HL-60 (cell line): ENCODE measurements at regions not wholly inside any gene's neighbourhood (a gene's known extent, or its start where the extent isn't known, plus 50 kb on each side); places are given as distances from the start of the nearest gene placed in this dataset.

Experiments used
- DNase-seq, 2 experiments: peaks; one replicate each; pipeline ENCODE4 v3.0.0-alpha.2; 2010 to 2020; ENCODE audit warnings: low read depth in 1 of 2, low spot score in 1 of 2
- H3K27ac ChIP-seq: fragments of 250-450 bp; sonication (Bioruptor Pico); replicated peaks from 2 replicates; pipeline ENCODE4 v1.5.1; 2020; ENCODE audit warnings: mild to moderate bottlenecking, moderate library complexity
- H3K27me3 ChIP-seq: fragments of 250-450 bp; sonication (Bioruptor Pico); 2 replicates; pipeline ENCODE4 v1.5.1; 2021; ENCODE audit warnings: mild to moderate bottlenecking, moderate library complexity; ENCODE audit not compliant: insufficient read depth, poor library complexity, severe bottlenecking
- H3K4me3 ChIP-seq: replicated peaks from 2 replicates; pipeline ENCODE4 v1.5.1; 2011; ENCODE audit warnings: mild to moderate bottlenecking, control low read depth, low read length; ENCODE audit not compliant: insufficient read depth
- GABPA ChIP-seq: IDR thresholded peaks from 2 replicates; pipeline ENCODE4 v1.6.1; 2012; ENCODE audit warnings: low read depth
- POLR2AphosphoS5 ChIP-seq: IDR thresholded peaks from 2 replicates; pipeline ENCODE4 v1.6.1; 2012; ENCODE audit warnings: low read depth
- SPI1 ChIP-seq: IDR thresholded peaks from 2 replicates; pipeline ENCODE4 v1.6.1; 2012; ENCODE audit warnings: low read depth, mild to moderate bottlenecking, borderline replicate concordance
- TF ChIP-seq, protein P1 (sequence below): IDR thresholded peaks from one replicate; pipeline ENCODE4 v1.5.1; 2011; ENCODE audit warnings: low read length, control low read depth, inconsistent platforms; ENCODE audit not compliant: insufficient read depth
- TF ChIP-seq, protein P2 (sequence below): IDR thresholded peaks from 2 replicates; pipeline ENCODE4 v1.6.1; 2012; ENCODE audit warnings: low read depth; ENCODE audit not compliant: insufficient replicate concordance

DNA sequence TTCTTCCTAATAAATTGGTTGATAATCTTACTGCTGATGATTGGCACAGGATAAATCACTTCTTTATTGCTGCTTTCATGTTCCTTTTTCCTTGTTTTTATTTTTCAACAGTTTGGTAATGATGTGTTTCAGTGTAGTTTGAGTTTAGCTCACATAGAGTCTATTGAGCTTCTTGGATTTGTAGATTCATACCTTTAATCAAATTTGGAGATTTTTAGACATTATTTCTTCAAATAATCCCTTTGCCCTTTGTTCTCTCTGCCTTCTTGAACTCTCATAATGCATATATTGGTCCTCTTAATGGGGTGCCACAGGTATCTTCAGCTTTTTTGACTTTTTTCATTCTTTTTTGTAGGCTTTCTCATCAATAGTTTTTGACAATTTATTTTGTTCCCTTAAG, 275.3 kb downstream of the TLE4 start:
- Histone ChIP-seq H3K27ac (no peak overlapping the region), H3K4me3 (no peak overlapping the region), H3K27me3 (no peaks in the 10 kb centered on the region)
- no peak for DNase-seq
- TF ChIP-seq, protein P1, sequence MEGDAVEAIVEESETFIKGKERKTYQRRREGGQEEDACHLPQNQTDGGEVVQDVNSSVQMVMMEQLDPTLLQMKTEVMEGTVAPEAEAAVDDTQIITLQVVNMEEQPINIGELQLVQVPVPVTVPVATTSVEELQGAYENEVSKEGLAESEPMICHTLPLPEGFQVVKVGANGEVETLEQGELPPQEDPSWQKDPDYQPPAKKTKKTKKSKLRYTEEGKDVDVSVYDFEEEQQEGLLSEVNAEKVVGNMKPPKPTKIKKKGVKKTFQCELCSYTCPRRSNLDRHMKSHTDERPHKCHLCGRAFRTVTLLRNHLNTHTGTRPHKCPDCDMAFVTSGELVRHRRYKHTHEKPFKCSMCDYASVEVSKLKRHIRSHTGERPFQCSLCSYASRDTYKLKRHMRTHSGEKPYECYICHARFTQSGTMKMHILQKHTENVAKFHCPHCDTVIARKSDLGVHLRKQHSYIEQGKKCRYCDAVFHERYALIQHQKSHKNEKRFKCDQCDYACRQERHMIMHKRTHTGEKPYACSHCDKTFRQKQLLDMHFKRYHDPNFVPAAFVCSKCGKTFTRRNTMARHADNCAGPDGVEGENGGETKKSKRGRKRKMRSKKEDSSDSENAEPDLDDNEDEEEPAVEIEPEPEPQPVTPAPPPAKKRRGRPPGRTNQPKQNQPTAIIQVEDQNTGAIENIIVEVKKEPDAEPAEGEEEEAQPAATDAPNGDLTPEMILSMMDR = no peak
- TF ChIP-seq POLR2AphosphoS5 (no peak), SPI1 (no peak), GABPA (no peak)
- TF ChIP-seq, protein P2, sequence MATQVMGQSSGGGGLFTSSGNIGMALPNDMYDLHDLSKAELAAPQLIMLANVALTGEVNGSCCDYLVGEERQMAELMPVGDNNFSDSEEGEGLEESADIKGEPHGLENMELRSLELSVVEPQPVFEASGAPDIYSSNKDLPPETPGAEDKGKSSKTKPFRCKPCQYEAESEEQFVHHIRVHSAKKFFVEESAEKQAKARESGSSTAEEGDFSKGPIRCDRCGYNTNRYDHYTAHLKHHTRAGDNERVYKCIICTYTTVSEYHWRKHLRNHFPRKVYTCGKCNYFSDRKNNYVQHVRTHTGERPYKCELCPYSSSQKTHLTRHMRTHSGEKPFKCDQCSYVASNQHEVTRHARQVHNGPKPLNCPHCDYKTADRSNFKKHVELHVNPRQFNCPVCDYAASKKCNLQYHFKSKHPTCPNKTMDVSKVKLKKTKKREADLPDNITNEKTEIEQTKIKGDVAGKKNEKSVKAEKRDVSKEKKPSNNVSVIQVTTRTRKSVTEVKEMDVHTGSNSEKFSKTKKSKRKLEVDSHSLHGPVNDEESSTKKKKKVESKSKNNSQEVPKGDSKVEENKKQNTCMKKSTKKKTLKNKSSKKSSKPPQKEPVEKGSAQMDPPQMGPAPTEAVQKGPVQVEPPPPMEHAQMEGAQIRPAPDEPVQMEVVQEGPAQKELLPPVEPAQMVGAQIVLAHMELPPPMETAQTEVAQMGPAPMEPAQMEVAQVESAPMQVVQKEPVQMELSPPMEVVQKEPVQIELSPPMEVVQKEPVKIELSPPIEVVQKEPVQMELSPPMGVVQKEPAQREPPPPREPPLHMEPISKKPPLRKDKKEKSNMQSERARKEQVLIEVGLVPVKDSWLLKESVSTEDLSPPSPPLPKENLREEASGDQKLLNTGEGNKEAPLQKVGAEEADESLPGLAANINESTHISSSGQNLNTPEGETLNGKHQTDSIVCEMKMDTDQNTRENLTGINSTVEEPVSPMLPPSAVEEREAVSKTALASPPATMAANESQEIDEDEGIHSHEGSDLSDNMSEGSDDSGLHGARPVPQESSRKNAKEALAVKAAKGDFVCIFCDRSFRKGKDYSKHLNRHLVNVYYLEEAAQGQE = no peak

DNA sequence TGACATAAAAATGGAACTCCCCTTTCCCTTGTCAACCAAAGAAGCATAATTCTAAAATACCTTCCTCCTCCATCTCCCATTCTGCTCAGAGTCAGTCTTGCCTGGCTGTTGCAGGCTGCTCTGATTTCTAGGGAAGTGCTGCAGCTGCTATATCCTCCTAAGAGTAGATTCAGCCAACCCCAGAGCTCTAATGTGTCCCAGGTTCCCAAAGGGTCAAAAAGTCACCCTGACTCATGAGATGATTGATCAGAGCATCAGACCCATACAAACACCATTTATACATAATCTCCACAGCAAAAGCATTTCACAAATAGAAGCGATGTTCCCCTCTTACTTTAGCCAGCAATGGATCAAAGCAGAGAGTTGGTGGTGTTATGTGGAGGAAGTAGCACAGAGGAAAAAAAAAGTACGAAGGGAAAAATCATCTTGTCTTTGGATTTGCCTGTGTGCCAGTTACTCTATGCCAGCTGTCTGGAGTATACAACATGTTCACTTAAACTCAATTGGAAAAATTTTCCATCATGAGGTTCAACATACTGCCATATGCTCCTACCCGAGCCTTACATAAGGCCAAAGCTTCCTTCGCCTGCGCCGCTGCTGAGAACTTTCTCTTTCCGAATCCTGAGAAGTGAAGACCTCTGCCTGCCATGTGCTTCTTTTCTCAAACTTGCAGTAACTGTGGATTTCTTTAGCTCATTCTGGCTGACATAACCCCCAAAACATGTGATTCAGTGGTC, 258.0 kb downstream of the TLE4 start:
- Histone ChIP-seq H3K27me3 (no peaks in the 10 kb centered on the region), H3K4me3 (no peak overlapping the region), H3K27ac (no peak overlapping the region)
- DNase-seq = no peak
- TF ChIP-seq, protein P2 = no peak
- TF ChIP-seq GABPA = no peak
- TF ChIP-seq SPI1 = no peak
- TF ChIP-seq, protein P1 = no peak
- TF ChIP-seq POLR2AphosphoS5 = no peak

DNA sequence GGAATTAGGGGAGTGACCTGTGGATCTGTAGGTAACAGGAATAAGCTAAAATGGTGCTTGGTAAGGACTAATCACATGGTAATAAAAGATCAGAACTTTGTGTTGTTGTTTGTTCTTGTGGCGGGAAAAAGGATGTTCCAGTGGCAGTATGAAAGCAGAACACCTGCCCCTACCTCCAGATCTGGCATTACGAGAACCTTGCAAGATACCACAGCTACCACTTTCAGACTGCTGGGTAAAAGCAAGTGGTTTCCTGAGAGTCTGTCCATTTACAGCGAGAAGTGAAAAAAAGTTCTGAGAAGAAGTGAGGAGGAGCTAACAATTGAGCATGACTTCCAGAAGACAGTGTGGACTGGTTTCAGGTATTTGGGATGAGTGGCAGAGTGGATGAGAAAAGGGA, 252.5 kb downstream of the TLE4 start:
- Histone ChIP-seq H3K4me3 (no peak overlapping the region), H3K27ac (no peak overlapping the region), H3K27me3 (no peaks in the 10 kb centered on the region)
- DNase-seq = no peak
- no peak for TF ChIP-seq POLR2AphosphoS5
- TF ChIP-seq, protein P2 = no peak
- TF ChIP-seq SPI1 = no peak
- TF ChIP-seq GABPA = no peak
- TF ChIP-seq, protein P1 = no peak
